HK-2 (cell line): ENCODE measurements at regions not wholly inside any gene's neighbourhood (a gene's known extent, or its start where the extent isn't known, plus 50 kb on each side); places are given as distances from the start of the nearest gene placed in this dataset.
A peak's percentile ranks its signal among the peaks of the same experiment; 100 is the strongest.
"Not testable (repeated sequence)": the region's sequence is repeated elsewhere in the genome, so short reads cannot be mapped to it uniquely, and the experiment has no call there.

Experiments
- DNase-seq: peaks from one replicate; pipeline ENCODE4 v3.0.0-alpha.2; 2018; ENCODE audit not compliant: unreplicated experiment

DNA sequence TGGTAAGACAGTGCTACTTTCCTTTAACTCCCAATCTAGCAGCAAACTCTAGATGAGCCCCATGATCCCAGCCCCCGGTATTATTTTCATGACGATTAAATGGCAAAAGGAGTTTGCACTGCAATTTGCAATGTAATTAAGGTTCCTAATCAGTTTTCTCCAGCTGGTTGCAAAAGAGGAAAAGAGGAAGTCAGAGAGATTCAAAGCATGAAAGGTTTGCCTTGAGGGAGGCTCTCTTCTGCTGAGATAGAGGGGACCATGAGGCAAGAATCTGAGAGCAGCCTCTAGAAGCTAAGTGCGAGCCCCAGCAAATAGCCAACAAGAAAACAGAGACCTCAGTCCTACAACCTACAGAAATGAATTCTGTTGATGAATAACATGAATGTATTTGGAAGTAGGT lies 527.1 kb downstream of the UQCRFS1 start:
- no peak for DNase-seq

DNA sequence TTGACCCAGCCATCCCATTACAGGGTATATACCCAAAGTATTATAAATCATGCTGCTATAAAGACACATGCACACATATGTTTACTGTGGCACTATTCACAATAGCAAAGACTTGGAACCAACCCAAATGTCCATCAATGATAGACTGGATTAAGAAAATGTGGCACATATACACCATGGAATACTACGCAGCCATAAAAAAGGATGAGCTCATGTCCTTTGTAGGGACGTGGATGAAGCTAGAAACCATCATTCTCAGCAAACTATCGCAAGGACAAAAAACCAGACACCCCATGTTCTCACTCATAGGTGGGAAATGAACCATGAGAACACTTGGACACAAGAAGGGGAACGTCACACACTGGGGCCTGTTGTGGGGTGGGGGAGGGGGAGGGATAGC lies 527.9 kb downstream of the UQCRFS1 start:
- DNase-seq, result not testable (repeated sequence)

DNA sequence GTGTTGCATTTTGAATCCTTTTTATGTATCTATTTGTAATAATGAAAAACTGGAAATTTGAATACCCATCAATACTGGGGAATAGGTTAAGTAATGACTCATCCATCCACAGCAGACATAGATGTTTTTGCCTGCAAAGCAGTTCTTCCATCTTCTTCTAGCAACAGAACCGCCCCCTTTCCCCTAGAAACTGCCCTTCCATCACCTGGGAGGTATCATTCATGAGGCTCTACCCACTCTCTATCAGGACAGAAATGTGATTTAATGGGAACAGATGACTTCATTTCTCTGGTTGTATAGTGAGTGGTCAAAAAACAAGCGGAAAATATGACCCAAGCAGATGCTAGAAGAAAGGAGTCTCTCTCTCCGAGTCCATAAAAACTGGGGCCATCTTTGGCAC lies 532.8 kb downstream of the UQCRFS1 start:
- no peak for DNase-seq

DNA sequence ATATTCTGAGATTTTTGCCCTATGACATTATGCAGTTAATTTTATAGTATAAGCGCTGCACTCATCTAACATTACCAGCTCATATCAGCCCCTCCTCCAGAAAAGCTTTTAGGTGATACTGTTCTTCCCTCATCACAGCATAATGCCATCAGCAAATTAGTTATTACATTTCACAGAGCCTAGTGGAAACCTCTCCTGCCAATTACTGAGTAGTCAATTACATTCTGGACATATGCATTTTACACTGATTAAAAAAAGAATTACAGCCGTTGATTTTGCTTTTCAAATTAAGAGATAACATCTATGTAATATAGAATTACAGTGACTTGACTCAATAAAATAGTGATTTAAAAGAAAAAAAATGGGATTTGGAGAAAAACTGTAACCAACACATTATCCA lies 542.1 kb downstream of the UQCRFS1 start:
- no peak for DNase-seq

DNA sequence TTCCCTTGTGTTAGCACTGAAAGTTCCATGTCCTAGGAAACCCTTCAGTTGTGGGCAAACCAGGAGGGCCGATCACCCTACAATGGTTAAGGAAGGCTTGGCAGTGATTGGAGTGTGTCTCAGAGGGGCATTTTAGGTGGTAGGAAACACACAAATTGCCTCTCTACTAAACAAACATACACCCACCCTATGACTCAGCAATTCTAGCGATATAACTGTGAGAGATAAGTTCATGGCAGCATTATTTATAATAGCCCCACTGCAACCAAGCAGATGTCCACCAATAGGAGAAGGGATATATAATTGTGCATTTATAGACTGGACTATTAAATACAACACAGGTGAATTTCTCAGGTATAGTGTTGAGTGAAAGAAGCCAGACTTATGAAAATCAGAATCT lies 543.1 kb downstream of the UQCRFS1 start:
- DNase-seq, result no peak

DNA sequence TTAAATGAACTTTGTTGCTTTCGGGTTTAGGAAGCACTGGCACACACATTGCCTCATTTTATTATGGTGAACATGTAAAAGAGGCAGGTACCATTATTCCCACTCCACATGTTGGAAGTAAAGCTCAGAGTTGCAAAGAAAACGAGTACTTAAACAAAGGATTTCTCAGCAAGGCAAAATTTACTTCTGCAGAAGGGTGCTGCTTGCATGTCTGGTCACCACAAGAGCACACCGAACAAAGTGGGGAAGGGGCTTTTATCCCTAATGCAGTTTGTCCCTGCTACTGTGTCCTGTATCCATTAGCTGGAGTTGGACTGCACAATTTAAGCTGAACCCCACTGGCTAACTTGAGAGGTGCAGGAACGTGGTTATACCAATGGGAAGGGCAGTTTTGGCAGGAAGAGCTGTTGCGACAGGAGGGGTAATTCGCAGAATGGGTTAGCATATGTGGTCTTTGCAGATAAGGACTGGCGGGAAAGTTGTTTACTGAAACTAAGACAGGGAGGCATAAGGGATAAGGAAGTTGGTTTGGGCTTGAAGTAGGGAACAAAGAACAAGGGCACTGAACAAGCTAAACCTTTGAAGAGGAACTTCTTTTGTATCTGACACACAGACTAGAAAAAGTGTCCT lies 545.5 kb downstream of the UQCRFS1 start:
- no peak for DNase-seq

DNA sequence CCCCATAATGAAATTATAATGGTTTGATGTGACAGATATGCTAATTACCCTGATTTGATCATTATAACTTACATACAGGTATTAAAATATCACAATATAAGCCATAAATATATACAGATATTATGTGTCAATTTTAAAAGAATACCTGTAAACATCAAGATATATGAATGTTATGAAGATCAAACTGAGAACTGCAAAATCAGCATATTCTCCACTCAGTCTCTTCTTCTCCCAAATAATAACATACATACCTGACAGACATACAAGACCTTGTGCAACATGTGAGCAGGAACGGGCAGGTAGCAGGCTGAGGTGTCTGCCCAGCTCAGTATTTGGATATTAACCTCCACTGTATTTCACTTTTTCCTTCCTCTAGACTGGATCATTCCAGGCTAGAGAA lies 547.2 kb downstream of the UQCRFS1 start:
- no peak for DNase-seq

DNA sequence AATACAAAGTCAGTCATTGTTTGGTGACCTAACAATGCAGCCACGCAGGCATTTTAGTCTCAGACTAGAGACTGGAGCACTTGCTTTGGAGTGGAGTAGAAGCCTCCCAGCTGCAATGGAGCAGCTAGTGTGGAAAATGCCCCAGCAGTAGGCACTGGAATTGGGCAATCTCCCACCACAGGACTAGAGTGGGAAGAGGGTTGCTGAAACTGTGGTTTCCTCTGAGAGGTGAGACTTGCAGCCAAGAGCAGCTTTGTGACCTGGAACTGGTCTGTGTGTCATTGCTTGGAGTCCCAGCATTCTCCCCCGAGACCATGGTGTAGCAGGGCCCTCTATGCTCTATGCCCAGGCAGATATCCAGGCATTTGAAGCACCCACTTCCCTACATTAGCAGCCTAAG lies 556.3 kb downstream of the UQCRFS1 start:
- DNase-seq, result no peak

DNA sequence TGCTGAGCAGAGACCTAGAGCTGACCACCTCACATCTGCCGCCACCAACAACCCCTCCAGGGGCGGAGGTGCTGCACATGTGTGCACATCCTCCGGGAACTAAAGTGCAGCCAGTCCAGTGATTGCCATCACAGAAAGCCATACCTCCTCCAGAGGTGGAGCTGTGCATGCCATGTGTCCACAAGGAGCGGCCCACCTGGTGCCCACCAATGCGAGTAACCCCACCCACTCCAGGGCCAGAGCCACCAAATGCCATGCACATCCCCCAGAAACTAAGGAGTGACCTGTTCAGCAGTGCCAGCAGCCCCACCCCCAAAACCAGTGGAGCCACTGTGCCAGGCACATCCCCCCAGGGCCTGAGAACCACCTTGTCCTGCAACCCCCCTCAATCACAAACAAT lies 557.9 kb downstream of the UQCRFS1 start:
- no peak for DNase-seq

DNA sequence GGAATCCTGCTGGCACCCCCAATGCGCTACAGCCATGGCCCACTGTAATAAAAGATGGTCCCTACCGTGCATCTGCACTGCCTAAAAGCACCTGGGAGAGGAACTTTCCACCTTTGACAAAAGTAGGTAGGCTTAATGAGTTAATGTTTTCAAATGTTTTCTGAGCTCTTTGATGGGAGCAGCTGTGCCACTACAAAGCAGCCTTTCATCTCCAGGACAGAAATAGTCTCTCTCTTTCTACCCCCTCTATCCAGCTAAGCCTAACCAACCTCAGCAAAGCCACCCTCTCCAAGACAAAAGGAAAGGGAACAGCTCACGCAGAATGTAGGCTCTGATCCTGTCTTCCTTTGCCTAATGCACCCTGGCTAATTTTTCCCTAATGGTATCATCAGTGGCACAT lies 560.2 kb downstream of the UQCRFS1 start:
- DNase-seq, result no peak

DNA sequence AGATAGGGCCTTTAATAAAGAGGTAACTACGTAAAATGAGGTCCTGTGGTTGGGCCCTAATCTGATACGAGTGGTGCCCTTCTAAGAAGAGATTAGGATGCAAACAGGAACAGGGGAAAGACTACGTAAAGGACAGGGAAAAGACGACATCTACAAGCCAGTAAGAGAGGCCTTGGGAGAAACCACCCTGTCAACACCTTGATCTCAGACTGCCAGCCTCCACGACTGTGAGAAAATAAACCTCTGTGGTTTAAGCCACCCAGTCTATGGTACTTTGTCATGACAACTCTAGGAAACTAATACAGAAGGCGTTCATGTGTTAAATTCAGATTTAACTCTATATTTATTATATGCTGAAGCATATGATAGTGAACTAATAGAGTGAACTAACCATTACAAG lies 566.3 kb downstream of the UQCRFS1 start:
- DNase-seq, result no peak

DNA sequence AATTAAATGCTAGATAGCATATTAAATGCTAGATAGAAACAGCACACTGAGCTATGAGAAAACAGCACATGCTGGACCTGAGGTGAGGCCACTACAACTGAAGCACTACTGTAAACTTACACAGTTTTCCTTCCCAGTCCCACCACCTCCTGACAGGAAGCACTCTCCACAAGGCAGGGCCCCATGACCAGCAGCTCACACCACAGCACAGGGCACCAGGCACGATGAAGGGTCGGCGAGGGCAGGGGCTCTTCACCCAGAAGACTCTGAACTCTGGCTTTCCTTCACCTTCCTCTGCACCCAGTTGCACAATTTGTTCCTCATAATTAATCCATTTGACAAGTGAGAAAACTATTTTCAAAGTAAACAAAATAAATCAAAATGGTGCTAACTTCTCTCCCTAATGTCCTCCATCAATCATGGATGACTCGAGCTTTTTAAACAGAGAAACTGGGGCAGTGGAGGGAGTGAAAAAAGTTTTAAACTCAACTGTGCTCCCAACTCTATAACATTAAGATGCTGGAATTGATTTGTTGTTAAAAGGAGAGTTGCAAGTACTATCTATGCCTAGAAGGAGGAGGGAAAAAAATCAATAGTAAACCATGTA lies 568.7 kb downstream of the UQCRFS1 start:
- no peak for DNase-seq

DNA sequence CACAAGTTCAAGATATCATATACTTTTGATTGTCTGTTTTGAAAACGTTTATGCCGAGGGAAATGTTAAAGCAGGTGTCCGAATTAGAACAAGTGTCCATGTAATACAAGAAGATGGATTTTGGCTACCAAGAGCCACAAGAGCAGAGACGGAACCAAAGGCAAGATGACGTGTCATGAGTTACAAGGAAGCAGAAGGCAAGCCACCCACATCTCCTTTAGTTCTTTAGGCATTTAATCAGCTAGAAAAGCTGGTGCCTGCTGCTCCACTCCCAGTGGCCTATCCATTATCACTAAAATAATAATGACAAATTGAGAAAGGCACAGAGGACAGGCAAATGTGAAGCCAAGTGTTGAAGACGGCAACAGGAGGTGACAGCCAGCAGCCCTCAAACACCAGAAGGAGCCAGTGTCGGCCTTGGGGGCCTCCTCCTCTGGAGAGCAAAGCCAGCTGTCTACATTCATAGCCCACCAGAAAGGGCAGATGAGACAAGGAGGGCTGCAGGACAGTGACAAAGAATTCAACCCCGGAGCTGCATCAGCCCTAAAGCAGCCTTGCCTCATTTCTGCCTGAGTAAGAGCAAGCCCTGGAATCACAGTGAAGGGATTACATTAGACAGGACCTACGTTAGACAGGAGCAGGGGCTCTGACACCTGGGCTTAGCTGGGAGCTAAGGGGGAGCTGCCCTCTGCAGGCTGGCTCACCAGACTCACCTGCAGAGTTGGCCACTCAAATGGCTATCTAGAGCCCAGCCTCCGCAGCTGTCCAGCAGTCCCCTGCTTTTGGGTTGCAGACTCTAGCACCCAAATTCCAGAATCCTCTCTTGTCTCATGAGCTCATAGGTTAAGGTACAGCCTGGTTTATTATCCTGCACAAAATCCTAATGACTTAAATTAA lies 569.9 kb downstream of the UQCRFS1 start:
- DNase-seq, result no peak

DNA sequence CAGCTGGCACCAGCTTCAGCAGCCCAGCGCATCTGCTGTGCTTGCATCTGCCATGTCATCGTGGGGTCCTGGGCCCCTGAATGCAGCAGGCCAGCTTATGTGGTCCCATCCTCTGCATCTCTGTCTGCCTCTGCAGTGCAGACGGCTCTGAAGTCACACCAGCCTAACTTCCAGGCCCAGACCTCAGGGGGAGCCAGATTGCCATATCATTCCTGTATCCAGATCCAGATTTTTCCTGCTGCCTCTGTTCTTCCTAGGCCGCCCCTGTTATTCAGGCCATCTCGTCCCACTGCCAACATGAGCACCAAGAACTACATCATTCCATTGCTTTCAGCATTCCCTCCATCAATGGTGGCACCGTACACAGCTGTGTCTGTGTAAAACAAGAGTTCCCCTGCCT lies 571.6 kb downstream of the UQCRFS1 start:
- no peak for DNase-seq

DNA sequence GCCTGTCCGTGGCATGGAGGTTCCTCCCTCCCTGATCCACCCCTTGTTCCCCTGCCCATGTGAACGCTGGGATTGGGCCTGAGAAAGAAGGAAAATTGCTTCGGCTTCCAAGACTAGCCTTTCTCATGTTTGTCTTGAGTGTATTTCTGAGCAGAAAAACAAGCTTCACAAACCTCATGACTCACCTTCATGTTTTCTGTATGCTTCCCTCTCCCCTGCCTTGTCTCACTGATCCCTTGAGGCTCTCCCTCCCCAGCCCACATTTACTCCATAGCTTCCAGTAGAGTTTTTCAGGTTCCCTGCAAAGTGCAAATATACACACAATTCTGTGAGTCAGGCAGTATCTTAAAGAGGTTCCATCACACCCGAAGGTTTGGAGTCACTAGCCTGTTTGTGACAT lies 572.4 kb downstream of the UQCRFS1 start:
- DNase-seq, result no peak

DNA sequence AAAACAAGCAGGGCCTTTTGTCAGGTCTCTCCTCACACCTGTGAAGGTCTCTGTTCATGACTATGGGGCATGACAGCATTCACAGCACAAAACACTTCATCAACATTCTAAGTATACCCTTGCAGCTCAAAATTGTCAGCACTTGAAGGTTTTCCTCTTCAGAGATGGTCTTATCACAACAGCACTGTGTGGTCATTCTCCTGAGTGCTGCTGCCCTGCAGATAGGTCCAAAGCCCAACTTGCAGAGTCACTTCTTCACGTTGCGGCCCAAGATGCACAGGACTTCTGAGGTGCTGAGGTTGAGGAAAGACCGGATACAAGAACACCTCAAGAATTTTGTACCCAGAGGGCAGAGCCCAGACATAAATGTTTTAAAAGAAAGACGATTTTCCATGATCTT lies 574.5 kb downstream of the UQCRFS1 start:
- no peak for DNase-seq

DNA sequence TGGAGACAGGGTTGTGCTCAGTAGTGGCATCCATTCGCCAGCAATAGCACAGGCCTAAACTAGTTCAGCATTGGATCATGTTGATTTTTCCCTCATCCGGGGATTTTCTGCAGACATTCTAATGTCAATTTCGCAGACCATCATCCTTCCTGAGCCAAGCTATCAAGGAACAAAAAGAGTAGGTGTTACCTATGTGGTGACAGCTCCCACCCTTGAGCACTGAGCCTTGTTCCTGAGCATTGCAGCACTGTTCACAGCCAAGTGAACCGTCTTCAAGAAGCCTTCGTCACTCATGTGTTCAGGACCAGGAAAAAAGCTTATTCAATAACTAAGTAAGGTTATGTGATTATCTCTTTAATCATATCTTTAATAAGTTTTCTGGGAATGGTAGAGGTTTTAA lies 576.2 kb downstream of the UQCRFS1 start:
- DNase-seq, result no peak

DNA sequence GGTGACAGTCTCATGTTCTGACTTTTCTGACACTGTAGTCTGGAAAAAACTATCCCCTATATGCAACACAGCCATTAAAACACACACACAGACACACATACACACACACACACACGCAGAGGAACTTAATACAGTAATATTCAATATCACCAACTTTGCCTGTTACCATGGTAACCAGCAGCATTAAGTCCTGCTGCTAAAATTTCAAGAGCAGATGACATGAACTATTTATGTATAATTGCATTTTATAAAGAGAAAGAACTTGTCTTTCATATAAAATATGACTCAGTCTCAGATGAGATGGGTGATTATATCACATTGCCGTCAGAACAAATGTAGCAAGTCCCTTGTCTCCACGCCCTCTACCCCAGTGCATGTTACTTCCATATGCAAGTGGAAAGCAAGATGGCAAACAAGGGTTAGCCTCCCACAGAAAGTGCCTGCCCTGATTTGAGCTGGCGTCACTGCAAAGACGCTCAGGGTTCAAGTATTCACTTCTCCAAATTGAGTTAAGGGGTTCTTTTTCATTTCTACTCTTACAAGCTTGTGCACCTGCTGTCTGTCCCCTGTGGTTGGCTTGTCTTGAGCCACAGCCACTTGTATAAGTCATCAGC lies 576.8 kb downstream of the UQCRFS1 start:
- DNase-seq, result no peak

DNA sequence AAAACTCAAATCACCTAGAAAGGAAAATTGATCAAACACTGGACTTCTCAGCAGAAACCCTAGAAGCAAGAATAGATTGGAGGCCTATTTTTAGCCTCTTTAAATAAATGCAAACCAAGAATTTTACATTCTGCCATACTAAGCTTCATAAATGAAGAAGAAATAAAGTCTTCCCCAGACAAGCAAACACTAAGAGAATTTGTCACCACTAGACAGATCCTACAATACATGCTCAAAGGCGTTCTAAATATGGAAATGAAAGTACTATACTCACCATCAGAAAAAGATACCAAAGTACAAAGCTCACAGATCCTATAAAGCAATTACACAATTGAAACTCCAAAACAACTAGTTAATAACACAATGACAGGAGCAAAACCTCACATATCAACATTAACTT lies 578.1 kb downstream of the UQCRFS1 start:
- no peak for DNase-seq

DNA sequence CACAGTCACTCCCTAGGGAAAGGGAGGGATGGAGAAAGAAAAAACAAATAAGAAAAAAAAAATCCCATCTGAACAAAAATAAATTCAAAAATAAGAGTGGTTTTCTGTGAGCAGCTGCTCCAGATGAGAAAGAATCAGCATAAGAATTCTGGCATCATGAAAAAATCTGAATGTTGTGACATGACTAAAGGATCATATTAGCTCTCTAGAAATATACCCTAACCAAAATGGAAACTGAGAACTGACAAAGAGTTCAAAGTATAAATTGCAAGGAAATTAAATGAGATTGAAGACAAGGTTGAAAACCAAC lies 579.0 kb downstream of the UQCRFS1 start:
- DNase-seq, result no peak

DNA sequence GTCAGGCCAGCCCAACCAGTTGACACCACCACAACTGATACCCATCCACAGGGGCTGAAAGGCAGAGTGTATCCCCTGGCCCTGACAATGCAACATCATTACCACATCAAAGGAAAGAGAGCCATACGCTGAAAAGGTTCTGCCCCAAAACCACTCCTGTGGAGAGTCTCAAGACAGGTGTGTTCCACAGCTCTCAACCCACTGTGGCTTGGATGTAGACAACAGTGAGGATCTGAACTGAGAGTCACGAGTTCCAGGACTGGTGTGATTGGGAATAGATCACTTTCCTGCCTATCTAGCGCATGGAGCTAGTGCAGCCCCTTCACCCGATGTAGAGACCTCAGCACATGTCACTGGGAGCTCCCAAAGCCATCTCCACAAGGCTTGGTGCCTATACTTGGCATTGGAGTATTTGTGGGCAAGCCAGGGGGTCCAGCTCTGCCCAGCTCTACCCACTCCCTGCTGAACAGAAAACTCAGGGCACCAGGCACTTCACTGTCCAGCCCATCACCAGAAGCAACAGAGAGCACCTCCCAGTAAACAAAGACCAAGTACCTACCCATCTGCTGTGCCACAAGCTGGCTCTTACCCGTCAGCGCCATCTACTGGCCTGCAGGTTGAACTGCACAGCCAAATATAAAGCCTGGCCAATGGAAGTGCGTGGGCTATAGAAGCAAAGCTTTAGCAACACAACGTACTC lies 579.5 kb downstream of the UQCRFS1 start:
- DNase-seq, result peak; percentile 68

DNA sequence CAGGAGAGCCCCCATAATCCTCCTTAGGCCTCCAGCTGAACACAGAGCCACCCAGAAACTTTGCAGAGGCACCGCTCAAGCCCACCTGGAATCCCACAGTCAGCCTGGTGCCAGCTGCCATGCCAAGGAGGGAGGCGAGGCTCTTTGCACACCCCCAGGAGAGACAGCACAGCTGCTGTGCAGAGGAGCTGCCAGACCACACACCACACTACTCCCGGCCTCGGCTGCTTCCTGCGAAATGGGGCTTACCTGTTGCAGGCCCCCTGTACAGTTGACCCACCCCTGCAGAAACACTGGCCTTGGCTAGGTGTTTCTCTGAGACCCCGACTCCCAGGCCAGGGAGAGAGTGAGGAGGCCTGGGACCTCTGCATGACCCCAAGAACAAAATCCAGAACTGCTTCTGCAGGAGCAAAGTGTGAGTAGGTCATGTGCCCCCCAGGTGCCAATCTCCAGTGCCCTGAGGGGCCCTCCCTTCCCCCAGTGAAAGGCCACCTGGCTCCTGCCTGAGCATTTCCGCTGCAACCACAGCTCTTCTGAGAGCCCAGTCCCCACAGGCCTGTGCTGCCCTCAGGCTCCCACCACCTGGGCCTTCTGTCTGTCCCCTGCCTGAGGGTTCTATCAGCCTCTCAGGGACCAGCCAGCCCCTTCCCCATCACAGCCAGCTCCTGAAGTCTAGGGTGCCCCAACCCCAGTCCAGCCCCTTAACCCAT lies 580.4 kb downstream of the UQCRFS1 start:
- DNase-seq, result no peak
